IMR-90 (cell line): ENCODE measurements at regions not wholly inside any gene's neighbourhood (a gene's known extent, or its start where the extent isn't known, plus 50 kb on each side); places are given as distances from the start of the nearest gene placed in this dataset.

Source experiments
- BHLHE40 ChIP-seq: fragments of 150-350 bp; IDR thresholded peaks from 2 replicates; pipeline ENCODE4 v1.6.1; 2016; ENCODE audit warnings: mild to moderate bottlenecking, low read depth, low read length
- CEBPB ChIP-seq: IDR thresholded peaks from 2 replicates; pipeline ENCODE4 v1.6.1; 2012; ENCODE audit warnings: low read depth, low read length, improper control_type of control experiment
- CHD1 ChIP-seq: IDR thresholded peaks from 2 replicates; pipeline ENCODE4 v1.6.1; 2012; ENCODE audit warnings: low read depth, low read length, improper control_type of control experiment
- CTCF ChIP-seq: conservative IDR thresholded peaks from 2 replicates; pipeline ENCODE4 v1.5.1; 2012; ENCODE audit warnings: mild to moderate bottlenecking, low read depth, low read length, improper control_type of control experiment
- ELK1 ChIP-seq: fragments of 150-350 bp; IDR thresholded peaks from 2 replicates; pipeline ENCODE4 v1.6.1; 2016; ENCODE audit warnings: low read depth, mild to moderate bottlenecking, low read length, moderate library complexity, borderline replicate concordance
- FOS ChIP-seq: fragments of 150-350 bp; IDR thresholded peaks from 2 replicates; pipeline ENCODE4 v1.6.1; 2016; ENCODE audit warnings: low read depth, low read length
- MAFK ChIP-seq: IDR thresholded peaks from 2 replicates; pipeline ENCODE4 v1.6.1; 2012; ENCODE audit warnings: low read depth, low read length, improper control_type of control experiment
- MAZ ChIP-seq: IDR thresholded peaks from 2 replicates; pipeline ENCODE4 v1.6.1; 2012; ENCODE audit warnings: low read depth, mild to moderate bottlenecking, low read length, improper control_type of control experiment, moderate library complexity, borderline replicate concordance
- MXI1 ChIP-seq: IDR thresholded peaks from 2 replicates; pipeline ENCODE4 v1.6.1; 2012; ENCODE audit warnings: low read depth, mild to moderate bottlenecking, low read length, moderate library complexity, borderline replicate concordance
- POLR2A ChIP-seq: IDR thresholded peaks from 2 replicates; pipeline ENCODE4 v1.6.1; 2012; ENCODE audit warnings: mild to moderate bottlenecking, low read depth, low read length
- RAD21 ChIP-seq: IDR thresholded peaks from 2 replicates; pipeline ENCODE4 v1.6.1; 2012; ENCODE audit warnings: low read length, improper control_type of control experiment
- RFX5 ChIP-seq: IDR thresholded peaks from 2 replicates; pipeline ENCODE4 v1.8.0; 2012; ENCODE audit warnings: low read depth, mild to moderate bottlenecking, low read length, moderate library complexity
- SMC3 ChIP-seq: fragments of 150-350 bp; IDR thresholded peaks from 2 replicates; pipeline ENCODE4 v1.6.1; 2016; ENCODE audit warnings: low read depth, mild to moderate bottlenecking, antibody characterized with exemption, low read length, moderate library complexity
- USF2 ChIP-seq: fragments of 150-350 bp; IDR thresholded peaks from 2 replicates; pipeline ENCODE4 v1.6.1; 2017; ENCODE audit warnings: mild to moderate bottlenecking, antibody characterized with exemption, low read length, low read depth

- TF ChIP-seq CTCF, result peak; percentile 50
- no peak for TF ChIP-seq CHD1
- peak; percentile 65 for TF ChIP-seq RAD21
- no peak for TF ChIP-seq USF2
- TF ChIP-seq RFX5, result no peak
- no peak for TF ChIP-seq POLR2A
- no peak for TF ChIP-seq FOS
- peak; percentile 48 for TF ChIP-seq SMC3
- TF ChIP-seq BHLHE40, result no peak
- TF ChIP-seq ELK1, result no peak
- no peak for TF ChIP-seq CEBPB
- TF ChIP-seq MAZ, result no peak
- TF ChIP-seq MXI1, result no peak
- TF ChIP-seq MAFK, result no peak
These were observed 155.0 kb downstream of the TTC32 start for GRCh38 chr2:19746611-19747309.
